Esophagus muscularis mucosa (tissue), 4 donors: ENCODE measurements at regions not wholly inside any gene's neighbourhood (a gene's known extent, or its start where the extent isn't known, plus 50 kb on each side); places are given as distances from the start of the nearest gene placed in this dataset.

ENCODE experiments used
- DNase-seq: peaks from one replicate; pipeline ENCODE4 v3.0.0-alpha.2; 2017; ENCODE audit errors: extremely low spot score
- H3K27ac ChIP-seq, 4 donors: fragments of 200-600 bp; sonication (generic); replicated peaks in 1 of 4; 1 replicate in 3 of 4; 2 replicates in 1 of 4; pipeline ENCODE4 v1.5.1; 2016 to 2019; ENCODE audit warnings: mild to moderate bottlenecking in 1 of 4
- H3K27me3 ChIP-seq, 4 donors: fragments of 200-600 bp; sonication (generic); one replicate each; pipeline versions ENCODE4 v1.5.1 to v1.6.0; 2016 to 2019
- H3K36me3 ChIP-seq, 4 donors: fragments of 200-600 bp; sonication (generic); one replicate each; pipeline ENCODE4 v1.5.1; 2016 to 2019
- H3K4me1 ChIP-seq, 4 donors: fragments of 200-600 bp; sonication (generic); one replicate each; pipeline ENCODE4 v1.5.1; 2016 to 2019
- H3K4me3 ChIP-seq, 4 donors: fragments of 200-600 bp; sonication (generic); 1 replicate in 2 of 4; 2 replicates in 2 of 4; pipeline ENCODE4 v1.5.1; 2016 to 2019; ENCODE audit warnings: mild to moderate bottlenecking in 4 of 4, moderate library complexity in 1 of 4
- H3K9me3 ChIP-seq, 4 donors: fragments of 200-600 bp; sonication (generic); 1 replicate in 3 of 4; 2 replicates in 1 of 4; pipeline ENCODE4 v1.5.1; 2016 to 2019
- CTCF ChIP-seq, 3 experiments: fragments of 200-600 bp in 2 of 3; fragments of 450-650 bp in 1 of 3; sonication (generic) in 2 of 3; IDR thresholded peaks; one replicate each; pipeline ENCODE4 v1.5.1; 2017 to 2019; ENCODE audit warnings: antibody characterized with exemption in 3 of 3, mild to moderate bottlenecking in 2 of 3, moderate library complexity in 1 of 3
- EP300 ChIP-seq: sonication (generic); formaldehyde crosslinking; IDR thresholded peaks from one replicate; pipeline ENCODE4 v1.6.1; 2017; ENCODE audit warnings: antibody characterized with exemption
- POLR2A ChIP-seq: fragments of 450-650 bp; IDR thresholded peaks from one replicate; pipeline ENCODE4 v1.6.1; 2017; ENCODE audit warnings: antibody characterized with exemption, moderate library complexity, mild to moderate bottlenecking, low read depth
- POLR2AphosphoS5 ChIP-seq, 2 donors: sonication (generic); formaldehyde crosslinking; IDR thresholded peaks; one replicate each; pipeline ENCODE4 v1.6.1; 2017; ENCODE audit warnings: antibody characterized with exemption in 2 of 2
- WGBS: methylation state at CpG from one replicate; pipeline ENCODE4 v1.1.5; 2018; 5-methylcytosine and 5-hydroxymethylcytosine counted together
- intact Hi-C: fragments of 100-400 bp; cut with DNase I; formaldehyde crosslinking; loops from one replicate; pipeline ENCODE4 v1.15.1; 2023

- TF ChIP-seq POLR2A: no peak
- TF ChIP-seq CTCF (IDR thresholded peaks at IDR 0.05): no peak
- no peak for TF ChIP-seq POLR2AphosphoS5 (IDR thresholded peaks at IDR 0.05)
- no peak for TF ChIP-seq EP300
- H3K27ac ChIP-seq: no peak overlapping the region
- H3K36me3 ChIP-seq: no peaks in the 10 kb centered on the region
- intact Hi-C loops: no loop called here
- peaks cover 0 to 20% (median 18%) of the 10 kb centered on the region in 4 donors for H3K4me1 ChIP-seq
- no peaks in the 10 kb centered on the region for H3K9me3 ChIP-seq
- WGBS: 34% methylated on average over 4 of the region's 4 CpGs
- no peak overlapping the region for H3K4me3 ChIP-seq
- DNase-seq: no peak
- H3K27me3 ChIP-seq: no peaks in the 10 kb centered on the region
Measured at GRCh38 chr6:119736296-119737021, 386.9 kb upstream of the MAN1A1 start.

GRCh38 chr6:119735530-119735929 is 386.0 kb upstream of the MAN1A1 start:
- Histone ChIP-seq H3K4me3 (no peak overlapping the region), H3K27me3 (no peaks in the 10 kb centered on the region), H3K36me3 (no peaks in the 10 kb centered on the region), H3K27ac (no peak overlapping the region), H3K4me1 (peaks cover 0 to 20% (median 18%) of the 10 kb centered on the region in 4 donors), H3K9me3 (no peaks in the 10 kb centered on the region)
- TF ChIP-seq EP300 (no peak), POLR2A (no peak), POLR2AphosphoS5 (IDR thresholded peaks at IDR 0.05) (no peak), CTCF (IDR thresholded peaks at IDR 0.05) (no peak)
- no peak for DNase-seq
- intact Hi-C loops: no loop called here
- 69% methylated on average over 4 of the region's 4 CpGs for WGBS

- no peak overlapping the region for H3K27ac ChIP-seq
- no peaks in the 10 kb centered on the region for H3K9me3 ChIP-seq
- TF ChIP-seq CTCF (IDR thresholded peaks at IDR 0.05) (no peak), POLR2AphosphoS5 (IDR thresholded peaks at IDR 0.05) (no peak)
- intact Hi-C loops: no loop called here
- peaks cover 0 to 20% (median 18%) of the 10 kb centered on the region in 4 donors for H3K4me1 ChIP-seq
- WGBS: 98% methylated on average over 1 of the region's 1 CpG
- no peaks in the 10 kb centered on the region for H3K36me3 ChIP-seq
- DNase-seq: no peak
- H3K4me3 ChIP-seq: no peak overlapping the region
- H3K27me3 ChIP-seq: no peaks in the 10 kb centered on the region
Measured at GRCh38 chr6:119734227-119734626, 384.7 kb upstream of the MAN1A1 start.

GRCh38 chr6:119728935-119729334 is 379.4 kb upstream of the MAN1A1 start:
- WGBS: 74% methylated on average over 3 of the region's 3 CpGs
- H3K36me3 ChIP-seq: no peaks in the 10 kb centered on the region
- no peak overlapping the region for H3K4me3 ChIP-seq
- no peaks in the 10 kb centered on the region for H3K9me3 ChIP-seq
- H3K27ac ChIP-seq: no peak overlapping the region
- no peak for DNase-seq
- H3K4me1 ChIP-seq: no peaks in the 10 kb centered on the region
- H3K27me3 ChIP-seq: no peaks in the 10 kb centered on the region
- no peak for TF ChIP-seq EP300
- TF ChIP-seq POLR2AphosphoS5 (IDR thresholded peaks at IDR 0.05): no peak
- TF ChIP-seq CTCF (IDR thresholded peaks at IDR 0.05): no peak
- no peak for TF ChIP-seq POLR2A
- intact Hi-C loops: no loop called here

GRCh38 chr6:119728220-119728750 is 378.7 kb upstream of the MAN1A1 start:
- H3K27me3 ChIP-seq: no peaks in the 10 kb centered on the region
- TF ChIP-seq POLR2AphosphoS5 (IDR thresholded peaks at IDR 0.05) (no peak), EP300 (no peak), POLR2A (no peak)
- H3K36me3 ChIP-seq: no peaks in the 10 kb centered on the region
- no peaks in the 10 kb centered on the region for H3K4me1 ChIP-seq
- peaks cover 0 to 2% (median 0%) of the 10 kb centered on the region in 4 donors for H3K9me3 ChIP-seq
- DNase-seq: no peak
- WGBS: 93% methylated on average over 7 of the region's 7 CpGs
- no peak overlapping the region for H3K4me3 ChIP-seq
- intact Hi-C loops: no loop called here
- H3K27ac ChIP-seq: no peak overlapping the region
